GM21360 (cell line): ENCODE measurements at regions not wholly inside any gene's neighbourhood (a gene's known extent, or its start where the extent isn't known, plus 50 kb on each side); places are given as distances from the start of the nearest gene placed in this dataset.
"Not testable (repeated sequence)": the region's sequence is repeated elsewhere in the genome, so short reads cannot be mapped to it uniquely, and the experiment has no call there.

ENCODE experiments used
- ATAC-seq: cut with Tn5 transposase; IDR thresholded peaks from one replicate; pipeline ENCODE4 v1.9.1; 2021; ENCODE audit warnings: mild to moderate bottlenecking, moderate library complexity; ENCODE audit not compliant: unreplicated experiment

DNA sequence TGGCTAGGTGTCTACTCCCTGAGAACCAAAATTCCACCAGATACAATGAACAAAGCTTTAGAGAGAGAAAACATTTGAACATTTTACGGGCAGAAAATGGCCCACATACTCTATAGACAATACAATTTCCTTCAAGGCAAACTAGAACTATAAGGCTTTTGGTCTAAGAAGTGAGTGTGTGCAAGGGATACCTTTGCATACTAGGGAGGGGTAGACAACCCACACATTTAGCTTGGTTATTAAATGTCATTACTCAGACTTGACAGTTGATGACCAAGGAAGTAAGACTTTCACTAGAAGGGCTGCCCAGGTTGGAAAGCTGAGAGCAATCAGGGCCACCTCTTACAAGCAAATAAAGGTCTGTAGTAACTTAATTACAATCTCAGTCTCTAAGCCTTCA is 64.0 kb upstream of the PLEKHM1 start:
- ATAC-seq = not testable (repeated sequence)

DNA sequence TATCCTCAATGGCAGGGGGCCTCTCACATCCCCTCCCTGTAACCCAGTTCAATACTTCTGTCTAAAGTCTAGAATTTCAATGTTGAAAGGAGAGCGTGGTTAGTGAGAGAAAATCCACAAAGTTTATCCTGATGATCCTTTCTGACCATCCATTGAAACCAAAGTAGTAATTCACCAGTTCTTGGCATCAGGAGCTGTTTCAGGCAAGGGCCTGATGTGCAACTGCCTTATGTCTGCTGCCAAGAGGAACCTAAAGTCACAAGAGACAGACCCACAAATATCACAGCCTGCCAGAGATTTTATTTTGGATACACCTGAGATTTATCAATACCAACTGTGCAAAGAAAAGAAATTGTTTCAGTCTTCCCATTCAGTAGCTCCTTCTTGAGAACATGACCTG is 68.3 kb upstream of the PLEKHM1 start:
- not testable (repeated sequence) for ATAC-seq

DNA sequence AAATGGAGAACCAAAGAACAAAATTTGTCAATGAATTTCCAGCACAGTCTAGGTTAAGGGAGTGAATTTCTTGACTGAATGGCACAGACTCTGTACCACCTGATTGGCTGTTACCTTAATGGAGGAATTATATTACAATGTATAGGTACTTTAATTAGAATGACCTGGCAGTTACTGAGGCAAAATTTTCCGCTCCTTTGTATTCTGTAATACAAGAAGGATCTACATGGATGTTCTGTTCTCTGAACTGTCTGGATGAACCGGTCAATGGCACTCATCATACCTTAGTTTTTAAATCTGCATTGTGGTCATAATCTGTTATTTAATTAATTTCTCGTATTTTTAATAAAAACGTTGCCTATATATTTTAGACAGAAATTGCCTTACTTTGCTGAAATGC is 72.3 kb upstream of the PLEKHM1 start:
- ATAC-seq = not testable (repeated sequence)

DNA sequence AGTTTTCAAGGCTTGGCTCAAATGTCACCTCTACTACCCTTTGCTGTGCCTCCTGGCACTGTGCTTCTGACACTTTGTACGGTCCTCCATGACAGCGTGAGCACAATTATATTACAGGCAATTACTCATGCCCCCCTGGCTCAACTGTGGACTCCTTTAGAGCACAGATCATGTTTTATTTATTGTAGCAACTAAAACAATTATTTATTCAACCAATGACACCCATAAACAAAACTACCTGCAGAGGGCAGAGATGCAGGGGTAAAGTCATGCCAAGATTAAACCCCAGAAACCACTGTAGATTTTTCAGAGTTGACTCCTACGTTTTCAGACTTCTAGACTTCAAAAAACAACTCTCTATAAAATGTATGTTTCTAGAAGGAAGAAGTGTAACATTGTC is 72.8 kb upstream of the PLEKHM1 start:
- not testable (repeated sequence) for ATAC-seq

DNA sequence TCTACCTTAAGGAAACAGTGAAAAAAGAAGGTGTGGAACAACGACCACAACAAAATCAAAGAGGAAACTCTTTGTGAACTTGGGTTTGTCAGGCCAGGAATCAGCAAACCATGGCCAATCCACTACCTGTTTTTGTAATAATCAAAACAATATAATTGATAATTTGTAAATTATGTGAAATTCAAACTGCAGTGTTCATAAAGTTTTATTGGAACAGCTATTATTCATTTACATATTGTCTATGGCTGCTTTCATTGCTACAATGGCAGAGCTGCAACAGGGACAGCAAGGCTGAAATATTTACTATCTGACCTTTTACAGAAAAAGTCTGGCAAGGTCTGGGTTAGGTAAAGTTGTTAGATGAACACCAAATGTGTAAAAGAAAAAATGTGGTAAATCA is 77.8 kb upstream of the PLEKHM1 start:
- ATAC-seq = not testable (repeated sequence)

GRCh38 chr17:45573326-45573725 is 82.8 kb upstream of the PLEKHM1 start:
- not testable (repeated sequence) for ATAC-seq

GRCh38 chr17:45573924-45574770 is 83.6 kb upstream of the PLEKHM1 start:
- ATAC-seq = no peak

- no peak for ATAC-seq
These were observed 84.8 kb upstream of the PLEKHM1 start for GRCh38 chr17:45575126-45575885.

- not testable (repeated sequence) for ATAC-seq
These were observed 86.2 kb upstream of the PLEKHM1 start for GRCh38 chr17:45576527-45577307.

GRCh38 chr17:45577571-45578279 is 87.2 kb upstream of the PLEKHM1 start:
- no peak for ATAC-seq

- no peak for ATAC-seq
These were observed 88.3 kb upstream of the PLEKHM1 start for GRCh38 chr17:45578516-45579455.

DNA sequence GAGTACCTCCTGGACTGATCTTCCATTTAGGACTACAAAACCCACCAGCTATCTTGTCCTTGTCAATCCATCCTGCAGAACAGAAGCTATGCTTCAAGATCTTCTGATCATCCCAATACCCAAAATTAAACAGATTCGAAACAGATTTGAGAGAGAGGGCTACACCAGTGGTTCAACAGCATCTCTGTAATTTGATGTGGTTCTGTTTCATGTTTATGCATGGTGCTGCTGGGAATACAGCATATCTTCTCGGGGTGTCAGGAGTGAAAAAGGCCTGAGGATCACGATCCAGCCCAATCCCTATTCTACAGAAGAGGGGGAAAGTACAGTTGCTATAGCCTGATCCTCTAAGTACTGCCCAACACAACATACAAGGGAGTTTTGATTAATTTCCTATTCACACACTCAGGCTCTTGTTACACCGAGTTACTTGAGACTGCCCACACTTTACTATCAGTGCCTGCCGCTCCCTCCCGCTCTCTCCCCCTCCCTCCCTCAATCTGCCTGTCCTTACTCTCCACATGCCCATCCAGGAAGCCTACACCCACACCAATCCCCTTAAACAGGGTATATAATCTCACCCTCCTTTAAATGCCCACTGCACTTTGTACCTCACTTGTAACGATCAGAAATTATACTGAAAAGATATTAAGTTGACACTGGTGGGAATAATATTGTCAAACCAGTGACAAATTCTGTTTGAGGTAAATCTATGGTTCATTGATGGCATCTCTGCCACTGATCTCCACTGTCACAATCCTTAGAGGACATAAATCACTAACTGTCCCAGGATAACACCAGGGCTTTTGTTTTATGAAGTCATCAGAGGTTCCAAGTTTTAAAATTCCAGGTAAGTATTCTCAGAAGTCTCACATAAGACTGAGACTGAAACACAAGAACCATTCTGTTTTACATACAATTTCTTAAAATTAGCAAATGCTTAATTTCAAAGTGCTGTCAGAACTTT is 89.3 kb upstream of the PLEKHM1 start:
- no peak for ATAC-seq

- no peak for ATAC-seq
These were observed 90.4 kb upstream of the PLEKHM1 start for GRCh38 chr17:45580924-45581323.

GRCh38 chr17:45581860-45582259 is 91.3 kb upstream of the PLEKHM1 start:
- no peak for ATAC-seq

GRCh38 chr17:45584092-45585036 is 93.8 kb upstream of the PLEKHM1 start:
- peak; percentile 38 for ATAC-seq

- peak; percentile 51 for ATAC-seq
These were observed 94.7 kb upstream of the PLEKHM1 start for GRCh38 chr17:45585037-45585733.
